NCI-H187 (cell line): ENCODE measurements at regions not wholly inside any gene's neighbourhood (a gene's known extent, or its start where the extent isn't known, plus 50 kb on each side); places are given as distances from the start of the nearest gene placed in this dataset.
"Not testable (repeated sequence)": the region's sequence is repeated elsewhere in the genome, so short reads cannot be mapped to it uniquely, and the experiment has no call there.

Source experiments
- DNase-seq, 2 experiments: peaks; one replicate each; lab custom pipeline; 2025; lab: John Stamatoyannopoulos, UW

GRCh38 chr6:27190126-27190525, 57.4 kb upstream of the PRSS16 start:
- no peak for DNase-seq

GRCh38 chr6:27194453-27194852, 53.0 kb upstream of the PRSS16 start:
- not testable (repeated sequence) for DNase-seq

GRCh38 chr6:27195547-27195946, 52.0 kb upstream of the PRSS16 start:
- DNase-seq, result not testable (repeated sequence)
